GM12872 (cell line): ENCODE measurements at regions not wholly inside any gene's neighbourhood (a gene's known extent, or its start where the extent isn't known, plus 50 kb on each side); places are given as distances from the start of the nearest gene placed in this dataset.

ENCODE experiments used
- TF ChIP-seq, protein P1 (sequence below): IDR thresholded peaks from 3 replicates; pipeline ENCODE4 v1.5.1; 2011; ENCODE audit warnings: low read depth, mild to moderate bottlenecking, low read length, moderate library complexity; ENCODE audit not compliant: insufficient read depth

DNA sequence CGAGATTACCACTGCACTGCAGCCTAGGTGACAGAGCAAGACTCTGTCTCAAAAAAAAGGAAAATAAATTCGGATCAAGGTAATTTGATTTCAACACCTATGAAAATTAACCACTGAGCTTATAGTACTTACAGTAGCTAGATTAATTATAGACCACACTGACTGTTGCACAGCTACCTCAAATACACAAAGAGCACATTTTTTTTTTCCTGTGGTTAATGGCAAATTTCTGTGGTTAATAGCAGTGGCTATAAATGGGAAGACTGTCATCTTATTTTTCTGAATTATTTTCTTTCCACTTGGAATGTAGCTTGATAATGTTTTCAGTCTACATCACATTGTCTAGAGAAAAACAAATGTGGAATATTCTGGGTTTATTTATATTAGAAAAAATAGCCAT is 1661.6 kb upstream of the PCDH7 start:
- TF ChIP-seq, protein P1, sequence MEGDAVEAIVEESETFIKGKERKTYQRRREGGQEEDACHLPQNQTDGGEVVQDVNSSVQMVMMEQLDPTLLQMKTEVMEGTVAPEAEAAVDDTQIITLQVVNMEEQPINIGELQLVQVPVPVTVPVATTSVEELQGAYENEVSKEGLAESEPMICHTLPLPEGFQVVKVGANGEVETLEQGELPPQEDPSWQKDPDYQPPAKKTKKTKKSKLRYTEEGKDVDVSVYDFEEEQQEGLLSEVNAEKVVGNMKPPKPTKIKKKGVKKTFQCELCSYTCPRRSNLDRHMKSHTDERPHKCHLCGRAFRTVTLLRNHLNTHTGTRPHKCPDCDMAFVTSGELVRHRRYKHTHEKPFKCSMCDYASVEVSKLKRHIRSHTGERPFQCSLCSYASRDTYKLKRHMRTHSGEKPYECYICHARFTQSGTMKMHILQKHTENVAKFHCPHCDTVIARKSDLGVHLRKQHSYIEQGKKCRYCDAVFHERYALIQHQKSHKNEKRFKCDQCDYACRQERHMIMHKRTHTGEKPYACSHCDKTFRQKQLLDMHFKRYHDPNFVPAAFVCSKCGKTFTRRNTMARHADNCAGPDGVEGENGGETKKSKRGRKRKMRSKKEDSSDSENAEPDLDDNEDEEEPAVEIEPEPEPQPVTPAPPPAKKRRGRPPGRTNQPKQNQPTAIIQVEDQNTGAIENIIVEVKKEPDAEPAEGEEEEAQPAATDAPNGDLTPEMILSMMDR, result no peak

DNA sequence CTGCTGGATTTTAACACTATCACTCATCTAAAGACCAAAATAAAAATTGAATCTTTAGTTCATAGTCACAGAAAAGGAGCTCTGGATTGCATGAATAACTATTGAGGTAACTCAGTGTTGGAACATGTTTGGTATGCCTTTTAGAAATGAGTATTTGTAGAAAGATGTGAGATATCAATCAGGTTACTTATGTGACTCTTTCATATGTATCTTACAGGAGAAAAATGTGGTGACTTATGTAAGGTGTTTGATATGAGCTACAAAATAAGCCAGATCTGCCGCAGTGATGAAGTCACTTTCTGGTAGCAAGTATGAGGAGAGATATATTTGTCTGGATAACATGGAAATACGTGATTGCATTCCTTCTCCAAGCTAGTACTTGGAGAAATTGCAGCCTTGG is 1653.3 kb upstream of the PCDH7 start:
- TF ChIP-seq, protein P1, result no peak

DNA sequence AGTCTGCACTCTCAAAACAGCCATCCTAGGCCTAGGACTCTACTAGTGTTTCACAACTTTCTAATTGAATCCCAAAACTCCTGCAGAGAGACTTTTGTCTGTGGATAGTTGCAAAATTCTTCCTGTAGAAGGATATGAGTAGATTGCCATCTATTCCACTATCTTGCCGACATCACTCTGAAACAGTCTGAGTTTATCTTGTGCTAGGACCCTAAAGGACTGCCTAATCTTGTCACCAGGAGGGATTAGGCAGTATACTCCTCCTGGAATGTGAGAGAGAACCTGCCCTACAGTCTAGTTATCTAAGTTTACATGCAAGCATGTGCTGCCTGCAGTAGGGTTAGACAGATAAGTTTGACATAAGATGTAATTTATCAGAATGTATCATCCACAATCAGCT is 1646.6 kb upstream of the PCDH7 start:
- TF ChIP-seq, protein P1, result no peak

DNA sequence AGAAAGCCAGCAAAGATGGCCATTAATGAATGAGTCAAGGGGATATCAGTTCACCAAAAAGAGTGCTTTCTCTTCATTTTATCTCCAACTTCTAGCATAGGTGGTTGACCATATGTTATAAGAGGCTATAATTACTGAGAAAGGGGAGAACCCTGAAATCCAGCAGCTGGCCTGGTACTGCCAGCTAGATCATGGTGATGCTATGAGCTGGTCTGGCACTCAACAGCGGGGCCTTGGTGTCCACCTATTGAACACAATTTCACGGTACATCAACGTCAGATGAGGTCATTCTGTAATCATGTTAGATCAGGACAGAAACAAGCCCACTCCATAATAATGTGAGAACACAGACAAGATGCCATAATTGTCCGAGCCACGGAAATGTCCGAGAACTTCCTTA is 1644.8 kb upstream of the PCDH7 start:
- TF ChIP-seq, protein P1, result no peak

DNA sequence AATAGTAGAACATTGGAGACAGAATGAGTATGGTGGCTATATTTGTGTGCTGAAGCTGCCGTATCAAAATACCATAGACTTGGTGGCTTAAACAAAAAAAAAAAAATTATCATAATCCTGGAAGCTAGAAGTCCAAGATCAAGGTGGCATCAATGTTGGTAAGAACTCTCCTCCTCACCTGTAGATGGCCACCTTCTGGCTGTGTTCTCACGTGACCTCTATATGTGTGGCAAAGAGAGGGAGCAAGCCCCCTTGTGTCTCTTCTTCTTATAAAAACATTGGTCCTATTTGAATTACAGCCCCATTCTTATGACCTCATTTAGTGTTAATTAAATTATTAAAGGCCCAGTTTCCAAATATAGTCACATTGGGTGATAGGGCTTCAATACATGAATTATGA is 1640.9 kb upstream of the PCDH7 start:
- TF ChIP-seq, protein P1, result no peak

DNA sequence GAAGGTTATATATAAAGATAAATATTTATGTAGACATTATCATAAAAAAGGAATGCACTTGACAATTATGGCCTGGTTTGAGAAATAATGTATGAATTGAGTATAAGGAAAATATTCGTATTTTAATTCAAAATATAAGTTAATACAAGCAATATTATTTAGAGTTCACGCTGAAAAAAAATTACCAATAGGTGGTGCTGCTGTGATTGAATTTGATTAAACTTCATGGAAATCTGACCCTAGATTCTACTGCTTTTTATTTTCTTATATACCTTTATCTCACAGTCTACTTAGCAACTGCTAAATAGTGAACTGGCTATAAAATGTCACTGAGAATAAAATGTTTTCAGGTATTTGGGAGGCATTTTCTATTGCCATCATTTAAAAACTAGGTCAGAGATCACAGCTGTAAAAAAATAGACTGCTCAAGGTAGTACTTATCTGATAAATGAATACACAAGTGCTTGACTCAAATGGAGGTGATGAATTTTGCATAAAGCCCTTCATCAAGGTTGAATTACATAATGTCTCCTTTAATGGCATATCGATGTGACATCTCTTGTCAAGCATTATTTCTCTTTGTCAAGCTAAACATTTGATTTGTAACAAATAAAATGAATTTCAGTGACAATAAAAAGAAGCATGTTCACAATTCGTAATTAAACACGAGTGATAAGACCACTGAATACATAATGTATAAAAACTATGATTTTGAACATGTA is 1638.8 kb upstream of the PCDH7 start:
- TF ChIP-seq, protein P1, result no peak

DNA sequence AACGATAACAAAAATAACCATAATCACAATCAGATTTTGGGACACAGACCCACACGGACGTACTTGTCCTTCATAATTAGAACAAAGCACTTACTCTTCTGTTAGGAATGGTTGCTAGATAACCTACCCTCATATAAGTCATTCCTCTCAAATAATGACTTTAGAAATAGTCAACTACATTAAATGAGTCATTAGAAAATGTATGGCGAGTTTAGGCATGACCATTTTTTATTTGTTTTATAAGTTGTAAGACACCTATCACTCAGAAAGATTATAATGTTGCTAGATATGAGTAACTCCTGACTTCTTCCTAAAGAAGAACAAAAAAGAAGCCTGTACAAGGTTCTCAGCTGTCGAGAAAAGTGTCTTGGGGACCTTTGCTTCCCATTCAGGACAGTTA is 1637.5 kb upstream of the PCDH7 start:
- TF ChIP-seq, protein P1, result no peak
